Muscle of arm (tissue), 1 donor: ENCODE measurements at regions not wholly inside any gene's neighbourhood (a gene's known extent, or its start where the extent isn't known, plus 50 kb on each side); places are given as distances from the start of the nearest gene placed in this dataset.

Source experiments
- DNase-seq: peaks from one replicate; pipeline ENCODE4 v3.0.0-alpha.2; 2013

DNA sequence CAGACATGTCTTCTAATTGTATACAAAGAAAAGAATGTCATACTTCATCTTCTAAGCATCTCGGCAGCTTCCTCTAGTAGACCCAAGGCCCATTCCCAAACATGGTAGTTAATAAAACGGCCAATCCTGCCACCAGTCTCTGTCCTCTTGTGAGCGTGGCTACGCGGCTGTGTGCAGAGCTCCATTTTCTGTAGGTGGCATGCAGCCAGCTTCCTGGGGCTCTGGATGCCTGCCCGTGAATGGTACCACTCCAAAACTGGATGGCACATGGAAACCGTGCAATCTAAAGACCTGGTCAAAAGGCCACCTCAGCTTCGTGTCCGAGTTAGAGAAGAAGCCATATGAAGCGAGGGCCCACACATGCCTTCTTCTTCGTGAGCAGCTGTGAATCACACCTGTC lies 110.7 kb downstream of the SIPA1L2 start:
- DNase-seq: no peak

DNA sequence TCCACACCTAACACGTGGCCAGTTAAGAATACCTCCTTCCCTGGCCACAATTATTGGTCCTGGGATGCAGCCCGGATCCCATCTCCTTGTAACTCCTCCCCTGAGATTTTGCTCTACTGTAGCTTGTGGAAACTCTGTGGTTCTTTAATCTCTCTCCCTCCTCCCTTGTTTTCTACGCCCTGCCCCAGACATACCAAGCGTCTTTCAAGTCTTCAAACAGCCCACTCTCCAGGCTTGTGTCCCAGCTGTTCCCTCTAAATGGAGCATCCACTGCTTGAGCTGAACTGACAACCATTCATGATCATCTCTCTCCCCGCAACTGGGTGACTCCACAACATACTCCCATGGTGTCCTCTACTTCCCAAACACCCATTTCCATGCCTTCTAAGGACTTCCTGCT lies 111.6 kb downstream of the SIPA1L2 start:
- no peak for DNase-seq

DNA sequence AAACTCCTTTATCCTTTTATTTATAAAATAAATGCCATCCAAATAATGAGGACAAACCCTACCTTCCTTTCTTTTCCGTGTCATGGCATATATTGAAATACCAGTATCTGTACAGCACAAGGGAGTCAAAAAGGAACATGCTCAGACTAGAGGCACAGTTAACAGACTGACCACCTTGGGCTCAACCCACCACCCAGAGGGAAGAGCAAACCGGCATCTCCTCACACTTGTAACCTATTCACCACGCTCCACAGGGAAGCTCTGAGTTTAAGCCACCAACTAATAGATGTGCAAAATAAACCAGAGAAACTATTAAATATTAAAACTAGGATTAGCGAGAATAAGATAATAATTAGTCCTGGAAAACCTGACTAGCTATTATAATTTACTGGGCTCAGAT lies 112.7 kb downstream of the SIPA1L2 start:
- no peak for DNase-seq

DNA sequence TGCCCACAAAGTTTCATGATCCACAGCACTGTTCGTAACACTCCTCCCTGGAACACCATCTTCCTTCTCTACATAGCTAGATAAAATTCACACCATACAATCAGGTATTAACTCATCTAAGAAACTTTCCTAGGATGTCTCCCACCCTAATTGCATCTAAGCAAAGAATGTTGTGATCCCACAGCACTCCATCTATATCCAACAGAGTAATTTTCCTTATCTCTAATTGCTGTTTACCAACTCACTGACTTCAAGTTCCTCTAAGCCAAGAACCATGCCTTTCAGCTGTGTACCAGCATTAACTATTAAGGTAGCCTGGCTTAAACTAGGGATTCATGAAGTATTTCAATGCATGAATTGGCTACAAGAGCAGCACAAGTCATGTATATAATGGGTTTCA lies 114.2 kb downstream of the SIPA1L2 start:
- no peak for DNase-seq

DNA sequence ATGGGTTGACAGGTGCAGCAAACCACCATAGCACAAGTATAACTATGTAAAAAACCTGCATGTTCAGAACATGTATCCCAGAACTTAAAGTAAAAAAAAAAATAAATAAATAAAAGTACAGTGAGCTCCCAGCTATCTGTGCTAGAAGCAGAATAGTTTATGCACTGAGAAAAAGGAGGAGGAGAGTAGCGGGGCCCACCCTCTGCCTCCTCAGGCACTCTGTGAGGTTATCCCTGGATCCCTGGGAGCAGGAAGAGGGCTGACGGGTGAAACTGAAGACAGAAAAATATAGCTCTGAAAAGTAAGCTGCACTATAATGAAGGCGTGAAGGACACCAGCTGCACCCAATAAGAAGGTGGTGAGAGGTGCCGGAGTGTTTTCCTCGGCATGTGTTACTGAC lies 117.2 kb downstream of the SIPA1L2 start:
- DNase-seq: no peak

DNA sequence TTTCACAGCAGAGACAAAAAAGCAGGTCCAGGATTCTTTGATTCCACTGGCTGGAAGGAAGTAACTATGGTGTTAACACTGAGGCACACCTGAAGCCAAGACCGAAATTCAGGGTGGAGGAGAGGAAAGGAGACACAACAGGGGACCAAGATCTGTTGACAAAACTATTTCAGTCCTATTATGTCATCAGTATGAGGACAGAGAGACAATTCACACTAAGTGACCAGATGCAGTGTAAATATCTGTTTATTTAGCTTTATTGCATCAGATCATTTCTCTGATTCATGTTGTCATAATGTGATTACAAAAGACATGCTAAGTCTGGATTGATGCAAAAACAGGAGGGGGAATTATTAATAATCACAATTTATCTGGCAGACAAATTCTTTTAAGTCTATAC lies 118.8 kb downstream of the SIPA1L2 start:
- no peak for DNase-seq

DNA sequence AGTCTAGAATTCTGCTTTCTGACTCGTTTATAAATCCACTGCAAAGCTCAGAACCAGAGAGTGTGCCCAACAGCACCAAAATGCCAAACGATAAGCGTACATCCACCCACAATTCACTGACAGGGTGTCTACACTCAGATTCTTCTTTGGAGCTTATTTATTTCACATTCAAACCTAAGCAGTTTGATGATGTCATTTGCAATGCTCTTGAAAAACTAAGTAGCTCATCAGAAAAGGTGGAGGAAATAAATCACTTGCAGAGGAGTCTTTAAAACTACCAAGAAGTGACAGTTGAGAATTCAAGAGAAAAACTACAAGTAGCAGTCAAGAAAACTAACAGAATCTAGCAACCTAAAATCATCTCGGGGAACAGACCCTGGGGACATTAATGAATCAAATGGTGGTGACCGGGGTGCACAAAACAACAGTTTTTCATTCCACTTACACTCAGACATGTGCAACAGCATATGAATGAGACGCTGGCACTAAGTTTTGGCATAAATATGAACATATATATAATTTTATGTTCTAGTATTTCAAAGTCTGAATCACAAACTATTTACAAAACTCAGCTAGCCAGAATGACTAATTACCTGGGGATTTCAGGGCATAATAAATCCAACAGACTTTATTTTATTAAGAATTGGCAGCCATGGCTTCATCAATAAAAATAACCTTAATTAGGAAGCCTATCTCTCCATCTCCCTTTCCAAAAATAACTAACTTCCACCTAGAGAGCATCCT lies 119.4 kb downstream of the SIPA1L2 start:
- no peak for DNase-seq

DNA sequence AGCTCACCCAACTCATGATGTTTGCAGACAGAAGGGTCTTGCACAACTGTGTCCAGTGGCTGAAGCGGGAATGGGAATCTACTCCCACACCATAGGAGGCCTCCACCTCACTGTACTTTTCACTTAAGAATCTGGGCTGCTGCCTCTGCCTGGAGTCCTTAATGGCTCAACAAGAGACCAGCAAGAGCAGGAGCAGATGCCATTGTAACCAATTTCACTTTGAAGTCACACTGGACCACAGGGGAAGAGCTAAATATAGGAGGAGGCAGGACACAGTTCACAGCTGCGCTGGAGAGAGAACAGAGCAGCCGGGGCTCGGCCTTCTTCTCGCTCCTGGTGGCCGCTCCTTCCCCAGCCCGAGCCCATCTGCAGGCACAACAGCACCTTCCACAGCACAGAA lies 120.4 kb downstream of the SIPA1L2 start:
- DNase-seq: no peak

DNA sequence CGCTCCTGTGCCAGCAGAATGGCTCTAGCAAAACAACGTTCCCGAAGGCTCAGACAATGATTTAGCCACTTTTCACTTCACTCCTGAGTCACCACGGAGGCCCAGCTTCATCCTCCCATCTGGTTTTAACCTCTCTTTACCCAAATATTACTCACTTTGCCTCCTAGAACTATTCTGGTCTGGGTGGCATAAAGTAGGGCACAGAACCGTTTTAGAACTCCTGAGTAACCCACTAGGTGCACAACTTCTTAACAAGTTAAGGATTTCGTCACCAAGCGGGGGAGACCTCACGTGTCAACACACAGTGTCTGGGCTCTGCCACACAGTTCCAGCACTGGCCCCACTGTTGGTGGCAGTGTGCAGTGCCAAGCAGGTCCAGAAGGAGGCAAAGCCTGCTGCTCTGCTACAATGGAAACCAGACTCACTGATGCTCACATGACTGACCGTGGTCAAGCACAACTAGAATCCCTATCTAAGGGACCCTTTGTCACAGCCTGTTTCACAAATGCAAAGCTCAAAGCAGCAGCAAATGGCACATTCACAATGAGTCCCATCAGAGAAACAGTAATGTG lies 121.7 kb downstream of the SIPA1L2 start:
- DNase-seq: no peak

DNA sequence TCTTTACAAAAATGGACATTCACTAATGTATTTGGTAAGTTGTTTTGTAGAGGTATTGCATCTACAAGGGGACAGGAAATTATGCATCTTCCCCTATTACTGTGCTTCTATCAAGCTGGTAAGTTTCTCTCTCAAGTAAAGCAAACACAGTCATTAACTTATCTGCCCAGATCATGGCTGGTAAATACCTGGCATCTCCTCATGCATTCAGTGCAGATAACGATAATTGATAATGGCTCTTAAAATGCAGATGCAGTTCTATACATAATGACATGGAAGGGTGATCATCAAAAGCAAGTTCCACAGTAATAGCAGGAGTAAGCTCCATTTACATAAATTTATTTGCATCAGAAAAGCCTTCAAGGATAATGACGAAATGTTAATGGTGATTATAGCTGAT lies 122.4 kb downstream of the SIPA1L2 start:
- DNase-seq: no peak

DNA sequence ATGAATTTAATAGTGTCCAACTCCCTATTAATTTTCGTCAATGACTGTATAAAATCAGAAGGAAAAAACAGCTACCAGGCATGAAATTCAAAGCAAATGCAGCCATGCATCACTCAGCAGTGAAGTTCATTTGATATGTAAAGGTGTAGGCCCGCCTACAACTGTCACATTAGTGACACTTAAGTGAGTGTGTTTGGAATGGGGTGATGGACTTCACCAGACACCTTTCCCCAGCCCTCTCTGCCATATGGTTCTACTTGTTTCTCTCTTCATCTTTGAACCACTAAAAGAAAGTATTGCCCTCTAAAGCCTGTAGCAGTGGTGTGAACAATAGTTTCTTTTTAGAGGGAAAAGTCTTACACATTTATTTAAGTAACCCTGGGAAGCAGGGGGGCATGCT lies 124.0 kb downstream of the SIPA1L2 start:
- DNase-seq: no peak

DNA sequence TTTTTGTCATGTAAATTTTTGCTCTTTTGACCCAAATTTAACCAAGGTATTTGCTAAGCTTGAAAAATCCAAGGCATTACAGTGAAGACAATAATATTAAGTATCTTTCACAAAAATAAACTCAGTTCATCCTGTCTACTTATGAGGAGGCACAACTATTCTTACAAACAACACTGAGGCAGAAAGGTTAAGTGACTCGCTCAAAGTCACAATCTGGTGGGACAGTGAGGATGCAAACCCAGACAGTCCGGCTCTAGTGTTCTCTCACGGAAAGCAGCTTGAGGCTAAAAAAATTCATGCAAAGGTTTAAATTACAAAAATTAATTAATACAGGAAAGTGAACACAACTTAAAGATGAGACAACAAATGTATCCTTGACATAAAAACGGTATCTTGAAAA lies 125.3 kb downstream of the SIPA1L2 start:
- DNase-seq: no peak

DNA sequence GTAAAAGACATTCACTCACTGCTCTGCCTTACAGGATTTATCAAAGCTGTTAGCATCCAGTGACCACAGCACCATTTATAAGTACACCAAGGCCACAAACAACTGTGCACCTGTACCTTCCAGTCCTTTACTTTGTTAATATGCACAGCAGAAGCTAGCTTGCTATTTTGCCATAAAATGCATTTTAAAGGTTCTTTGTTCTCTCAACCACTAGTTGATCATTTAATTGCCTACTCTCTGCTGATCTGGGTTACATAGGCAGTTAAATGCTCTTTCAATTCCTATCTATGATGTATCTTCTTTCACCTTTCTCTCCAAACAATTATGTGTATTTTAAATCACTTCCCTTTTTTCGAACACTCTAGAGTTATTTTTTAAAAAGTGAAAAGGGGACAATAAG lies 126.4 kb downstream of the SIPA1L2 start:
- DNase-seq: no peak

DNA sequence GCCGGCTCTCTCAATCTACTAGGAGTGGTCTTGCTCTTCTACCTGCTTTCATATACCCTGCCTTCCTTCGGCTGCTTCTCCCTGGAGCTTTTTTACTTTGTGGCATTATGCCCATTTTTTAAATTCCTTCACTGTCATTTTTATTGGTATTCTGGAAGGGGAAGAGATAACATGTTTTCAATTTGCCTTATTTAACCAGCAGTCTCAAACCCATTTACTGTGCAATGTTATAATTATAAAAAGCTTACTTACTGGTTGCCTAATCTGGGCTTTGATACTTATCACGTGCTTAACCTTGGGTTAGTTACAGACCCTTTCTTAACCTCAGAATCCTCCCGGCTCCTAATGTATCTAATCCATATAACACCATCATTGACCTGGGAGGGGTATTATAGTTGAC lies 128.1 kb downstream of the SIPA1L2 start:
- DNase-seq: no peak

DNA sequence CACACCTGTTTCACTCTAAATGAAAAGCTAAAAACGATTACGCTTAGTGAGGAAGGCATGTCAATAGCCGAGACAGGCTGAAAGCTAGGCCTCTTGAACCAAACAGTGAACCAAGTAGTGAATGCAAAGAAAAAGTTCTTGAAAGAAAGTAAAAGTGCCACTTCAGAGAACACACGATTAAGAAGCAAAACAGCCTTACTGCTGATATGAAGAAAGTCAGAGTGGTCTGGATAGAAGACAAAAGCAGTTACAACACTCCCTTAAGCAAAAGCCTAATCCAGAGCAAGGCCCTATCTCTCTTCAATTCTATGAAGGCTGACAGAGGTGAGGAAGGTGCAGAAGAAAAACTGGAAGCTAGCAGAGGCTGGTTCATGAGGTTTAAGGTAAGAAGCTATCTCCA lies 130.7 kb downstream of the SIPA1L2 start:
- no peak for DNase-seq

DNA sequence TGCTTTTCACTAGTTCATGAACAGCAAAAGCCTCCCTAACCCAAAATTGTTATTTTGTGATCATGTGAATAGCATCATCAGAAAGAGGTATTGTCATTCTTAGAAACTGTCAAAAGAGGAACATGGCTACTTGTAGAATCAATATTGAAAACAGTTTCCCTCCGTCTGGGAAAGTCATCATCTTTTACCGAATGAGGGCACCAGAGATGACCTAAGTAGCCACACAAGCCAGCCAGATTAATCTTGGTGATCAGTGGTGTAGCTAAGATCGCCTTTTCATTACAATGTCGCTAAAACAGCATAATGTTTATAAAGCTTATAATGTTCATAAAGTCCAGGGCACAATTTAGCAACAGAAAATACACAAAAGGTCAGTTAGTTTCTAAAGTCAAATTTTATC lies 136.1 kb downstream of the SIPA1L2 start:
- DNase-seq: no peak

DNA sequence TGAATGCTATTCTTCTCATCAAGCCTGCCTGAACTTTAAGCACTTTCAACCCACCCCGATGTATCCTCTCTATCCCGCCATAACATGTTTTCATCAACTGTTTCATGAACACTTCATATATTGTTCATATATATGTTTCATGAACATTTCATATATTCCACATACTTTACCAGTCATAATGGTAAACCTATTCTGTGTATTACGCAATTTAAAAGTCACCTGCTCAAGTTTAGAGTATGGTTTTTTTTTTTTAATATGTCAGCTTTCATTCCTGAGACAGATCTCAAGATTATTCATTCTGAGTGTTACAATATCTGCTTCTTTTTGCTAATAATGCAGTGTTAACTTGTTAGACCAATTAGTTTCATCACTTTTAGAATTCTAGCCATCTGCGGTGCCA lies 140.7 kb downstream of the SIPA1L2 start:
- DNase-seq: no peak

DNA sequence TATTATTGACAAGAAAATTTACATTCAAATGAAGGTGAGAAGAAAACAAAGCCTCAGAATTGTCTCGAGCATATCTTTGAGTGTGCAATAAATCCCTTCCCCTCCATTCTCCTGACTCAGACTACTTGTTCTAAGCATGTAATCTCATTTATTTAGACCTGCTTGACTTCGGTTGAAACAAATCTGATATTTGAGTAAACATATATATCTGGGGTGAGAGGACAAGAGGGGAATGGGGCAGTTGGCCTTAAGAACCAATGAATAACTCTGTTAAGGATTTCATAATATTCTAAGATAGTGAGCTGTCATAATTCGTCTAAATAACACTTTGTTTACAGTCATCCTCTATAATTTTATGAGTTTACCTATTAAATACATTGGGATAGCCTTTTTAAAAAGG lies 142.7 kb downstream of the SIPA1L2 start:
- no peak for DNase-seq

DNA sequence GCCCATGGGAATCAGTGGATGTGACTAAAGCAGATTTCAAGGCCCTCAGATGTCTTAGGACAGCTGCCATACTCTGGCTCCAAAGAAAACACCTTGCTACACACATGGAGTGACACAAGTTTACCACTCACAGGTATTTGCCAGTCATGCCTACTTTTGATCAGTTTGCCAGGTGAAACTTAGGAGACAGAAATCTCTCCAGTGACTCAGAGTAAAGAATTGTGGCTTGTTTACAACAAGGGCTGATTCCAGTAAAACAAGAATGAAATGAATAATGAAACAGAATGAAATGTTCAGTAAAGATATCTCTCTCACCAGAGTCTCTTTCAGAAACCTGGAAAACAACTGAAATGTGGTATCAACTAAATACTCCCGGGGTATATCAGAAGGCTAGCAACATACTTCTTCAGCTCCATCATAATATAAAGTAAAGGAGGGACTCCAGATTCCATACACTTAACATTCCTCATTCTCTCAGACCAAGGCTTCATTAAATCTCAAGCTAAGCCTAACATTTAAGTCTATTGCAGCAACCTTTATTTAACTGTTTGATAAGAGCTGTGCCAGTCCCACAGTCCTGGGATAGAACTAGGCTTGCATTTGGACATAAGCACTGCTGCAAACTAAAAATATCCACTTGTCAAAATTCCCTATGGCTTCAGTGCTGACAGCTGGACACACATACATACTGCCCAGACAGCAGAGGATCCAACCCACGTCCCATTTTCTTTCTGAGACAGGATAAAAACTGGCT lies 143.3 kb downstream of the SIPA1L2 start:
- no peak for DNase-seq

DNA sequence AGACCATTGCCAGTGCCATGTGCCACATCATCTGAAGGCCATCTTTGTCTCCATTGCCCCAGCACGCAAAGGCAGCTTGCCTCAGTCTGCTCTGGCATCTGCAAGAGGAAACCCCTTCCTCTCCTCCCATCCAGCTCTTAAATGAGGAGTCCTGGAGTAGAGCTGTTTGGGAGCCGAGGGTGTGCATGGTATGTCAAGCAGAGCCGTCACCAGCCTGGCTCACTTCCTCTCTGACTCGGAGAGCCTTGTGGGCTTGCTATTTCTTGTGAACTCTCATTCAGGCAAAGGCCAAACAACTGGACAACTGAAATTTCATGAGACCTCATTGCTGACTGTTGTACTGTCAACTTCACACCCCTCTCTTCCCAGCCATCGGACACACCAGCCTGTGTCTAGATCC lies 143.9 kb downstream of the SIPA1L2 start:
- no peak for DNase-seq

DNA sequence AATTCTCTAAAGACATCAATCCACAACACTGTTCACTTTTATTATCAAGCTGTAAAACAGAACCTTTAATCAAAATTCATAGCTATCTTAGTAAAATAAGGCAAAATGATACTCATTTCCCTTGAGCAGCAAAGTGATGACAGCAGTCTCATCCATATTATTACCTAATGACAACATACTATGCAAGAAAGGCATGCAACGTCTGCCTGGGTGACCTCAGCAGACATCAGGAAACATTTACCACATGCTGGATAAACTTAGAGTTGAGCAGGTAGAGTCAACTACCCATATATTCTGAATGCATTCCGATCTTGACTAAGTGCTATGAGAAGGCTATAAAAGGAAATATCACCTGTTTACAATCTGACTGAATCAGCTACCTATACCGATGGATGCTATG lies 145.1 kb downstream of the SIPA1L2 start:
- DNase-seq: no peak

DNA sequence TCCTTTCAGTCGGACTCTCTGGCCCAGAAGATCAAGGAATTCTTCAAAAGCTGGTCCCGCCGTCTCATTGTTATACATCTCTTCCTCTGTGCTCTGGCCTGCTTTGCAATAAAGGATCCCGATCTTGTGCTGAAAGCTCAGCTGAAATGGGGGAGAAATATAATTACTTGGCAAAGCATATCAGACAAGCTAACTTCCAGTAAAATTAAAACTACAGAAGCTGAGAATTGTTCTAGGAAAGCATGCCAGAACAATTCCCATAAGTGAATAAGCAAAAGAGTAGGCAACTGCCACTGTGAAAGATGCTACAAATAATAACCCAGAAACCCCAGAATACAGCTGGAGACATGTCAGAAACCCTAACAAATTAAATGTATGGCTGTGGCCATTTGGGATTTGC lies 146.1 kb downstream of the SIPA1L2 start:
- DNase-seq: no peak

DNA sequence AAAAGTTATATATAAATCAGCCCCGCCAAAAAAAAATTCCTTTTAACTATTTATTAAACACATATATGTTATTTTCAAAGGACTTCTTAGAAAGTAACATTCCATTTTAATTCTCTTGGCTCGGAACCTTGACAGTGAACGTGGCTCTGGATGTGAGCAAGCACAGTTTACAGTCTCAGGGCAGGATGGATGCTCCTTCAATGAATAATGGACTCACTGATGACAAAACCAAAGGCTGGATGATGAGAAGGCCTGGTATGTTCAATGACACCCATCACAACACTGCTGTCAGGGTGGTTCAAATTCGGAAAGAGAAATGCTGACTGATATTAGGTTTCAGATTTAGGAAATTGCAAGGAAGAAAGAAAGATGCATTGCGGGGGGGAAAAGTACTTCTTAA lies 148.8 kb downstream of the SIPA1L2 start:
- no peak for DNase-seq

DNA sequence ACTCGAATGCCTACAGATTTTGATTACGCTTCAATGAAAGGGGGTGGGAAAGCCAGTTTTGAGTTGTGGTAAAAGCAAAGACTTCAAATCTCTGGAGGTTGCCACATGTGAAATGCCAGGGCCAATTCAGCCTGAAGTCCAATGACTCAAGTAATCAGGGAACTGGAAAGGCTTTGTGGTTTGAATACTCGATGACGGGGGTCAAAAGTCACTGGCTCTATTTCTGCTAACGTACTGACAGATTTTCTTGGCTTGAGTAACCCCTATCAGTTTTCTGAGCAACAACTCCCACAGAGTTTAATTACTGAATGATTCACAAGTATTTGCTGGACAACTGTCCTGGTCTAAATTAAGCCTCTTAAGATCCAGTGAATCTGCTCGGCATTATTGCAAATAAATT lies 152.2 kb downstream of the SIPA1L2 start:
- no peak for DNase-seq
